Fibroblast of skin of left quadriceps (primary cell): ENCODE measurements at regions not wholly inside any gene's neighbourhood (a gene's known extent, or its start where the extent isn't known, plus 50 kb on each side); places are given as distances from the start of the nearest gene placed in this dataset.
"Not testable (repeated sequence)": the region's sequence is repeated elsewhere in the genome, so short reads cannot be mapped to it uniquely, and the experiment has no call there.

Experiments
- DNase-seq, 2 experiments: peaks; one replicate each; pipeline ENCODE4 v3.0.0-alpha.2; 2013; ENCODE audit warnings: low read depth in 2 of 2

DNA sequence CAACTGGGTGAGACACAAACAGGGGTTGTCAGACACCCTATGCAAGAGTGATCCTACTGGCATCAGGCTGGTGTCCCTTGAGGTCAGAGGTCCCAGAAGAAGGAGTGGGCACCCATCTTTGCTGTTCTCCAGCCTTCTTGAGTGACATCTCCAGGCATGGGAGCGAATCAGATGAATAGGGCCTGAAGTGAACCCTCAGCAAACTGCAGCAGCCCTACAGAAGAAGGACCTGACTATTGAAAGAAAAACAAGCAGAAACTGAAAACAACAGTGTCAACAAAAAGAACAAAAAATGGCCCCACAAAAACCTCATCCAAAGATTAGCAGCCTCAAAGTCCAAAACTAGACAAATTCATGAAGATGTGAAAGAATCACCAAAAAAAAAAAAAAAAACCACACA is 1229.7 kb upstream of the CRIM1 start:
- DNase-seq, result no peak

GRCh38 chr2:35125278-35125677 is 1230.3 kb upstream of the CRIM1 start:
- DNase-seq, result no peak

- DNase-seq, result no peak
Measured at GRCh38 chr2:35116151-35116550, 1239.4 kb upstream of the CRIM1 start.

DNA sequence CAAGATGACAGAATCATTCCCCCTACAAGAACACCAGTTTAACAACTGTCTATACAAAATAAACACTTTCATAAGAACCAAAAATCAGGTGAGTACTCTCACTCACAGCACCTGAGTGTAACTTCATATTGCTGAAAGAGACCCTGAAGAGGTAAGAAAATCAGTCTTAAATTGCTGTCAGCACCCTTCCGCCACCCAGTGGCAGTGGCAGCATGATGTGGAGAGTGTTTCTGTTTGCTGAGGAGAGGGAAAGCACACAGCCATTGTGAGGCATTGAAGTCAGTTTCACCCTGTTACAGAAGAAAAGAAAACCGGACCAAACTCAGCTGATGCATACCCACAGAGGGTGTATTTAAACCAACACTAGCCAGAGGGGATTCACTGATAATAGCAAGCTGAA is 1240.8 kb upstream of the CRIM1 start:
- no peak for DNase-seq

DNA sequence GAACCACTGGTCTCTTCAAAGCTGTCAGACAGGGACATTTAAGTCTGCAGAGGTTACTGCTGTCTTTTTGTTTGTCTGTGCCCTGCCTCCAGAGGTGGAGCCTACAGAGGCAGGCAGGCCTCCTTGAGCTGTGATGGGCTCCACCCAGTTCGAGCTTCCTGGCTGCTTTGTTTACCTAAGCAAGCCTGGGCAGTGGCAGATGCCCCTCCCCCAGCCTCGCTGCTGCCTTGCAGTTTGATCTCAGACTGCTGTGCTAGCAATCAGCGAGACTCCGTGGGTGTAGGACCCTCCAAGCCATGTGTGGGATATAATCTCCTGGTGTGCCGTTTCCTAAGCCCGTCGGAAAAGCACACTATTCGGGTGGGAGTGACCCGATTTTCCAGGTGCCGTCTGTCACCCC is 1243.2 kb upstream of the CRIM1 start:
- not testable (repeated sequence) for DNase-seq

DNA sequence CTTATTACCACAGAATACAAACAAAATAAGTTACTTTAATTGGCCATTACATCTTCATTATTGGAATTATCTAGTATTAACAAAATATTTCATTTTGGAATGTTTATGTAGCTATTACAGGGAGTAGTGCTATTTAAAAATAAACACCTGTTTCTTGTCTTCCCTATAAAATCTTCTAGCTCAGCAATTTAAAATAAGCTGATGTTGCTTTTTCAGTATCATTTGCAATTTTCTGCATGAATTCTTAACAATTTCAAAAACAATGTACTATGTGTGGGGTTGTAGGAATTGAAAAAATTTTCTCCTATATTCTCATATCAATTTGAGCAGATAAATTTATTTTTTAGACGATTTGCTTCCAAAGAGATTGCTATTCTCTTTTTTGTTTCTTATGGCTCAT is 1251.3 kb upstream of the CRIM1 start:
- DNase-seq, result no peak

- DNase-seq, result no peak
Measured at GRCh38 chr2:35099342-35099741, 1256.2 kb upstream of the CRIM1 start.

GRCh38 chr2:35082072-35082471 is 1273.5 kb upstream of the CRIM1 start:
- DNase-seq, result no peak

- no peak for DNase-seq
Measured at GRCh38 chr2:35081622-35082015, 1274.0 kb upstream of the CRIM1 start.

GRCh38 chr2:35081001-35081621 is 1274.5 kb upstream of the CRIM1 start:
- DNase-seq, result peak; percentile 12 to 17

GRCh38 chr2:35080231-35080910 is 1275.2 kb upstream of the CRIM1 start:
- peak; percentile 9 to 12 for DNase-seq

DNA sequence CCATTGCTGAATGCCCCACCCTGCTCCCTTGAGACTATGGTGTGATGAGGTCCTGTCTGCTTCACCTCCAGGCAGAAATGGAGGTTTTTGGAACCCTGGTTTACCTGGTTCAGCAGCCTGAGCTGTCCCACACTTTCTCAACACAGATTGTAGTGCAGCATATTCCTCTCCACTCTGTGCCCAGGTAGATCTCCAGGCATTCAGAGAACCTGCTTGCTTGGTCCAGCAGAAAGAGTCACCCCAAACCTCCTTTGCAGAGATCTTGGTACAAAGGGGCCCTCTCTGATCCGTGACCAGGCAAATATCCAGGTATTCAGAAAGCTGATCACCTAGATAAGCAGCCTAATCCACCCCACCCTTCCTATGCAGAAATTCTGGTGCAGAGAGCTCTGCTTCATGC is 1288.2 kb upstream of the CRIM1 start:
- no peak for DNase-seq

DNA sequence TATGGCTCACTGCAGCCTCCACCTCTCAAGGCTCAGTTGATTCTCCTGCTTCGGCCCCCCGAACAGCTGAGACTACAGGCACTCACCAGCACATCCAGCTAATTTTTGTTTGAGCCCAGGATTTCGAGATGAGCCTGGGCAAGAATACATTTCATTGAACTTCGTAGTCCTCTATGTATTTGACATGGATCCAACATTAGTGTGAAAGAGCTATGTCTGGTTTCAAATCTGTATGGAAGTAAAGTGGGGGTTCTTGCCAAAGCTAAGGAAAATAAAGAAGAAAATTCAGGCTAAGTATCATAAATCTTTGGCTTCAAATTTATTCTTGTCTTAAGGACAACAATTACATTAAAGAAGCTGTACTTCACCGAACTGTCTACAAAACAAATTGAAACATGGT is 1291.7 kb upstream of the CRIM1 start:
- no peak for DNase-seq

DNA sequence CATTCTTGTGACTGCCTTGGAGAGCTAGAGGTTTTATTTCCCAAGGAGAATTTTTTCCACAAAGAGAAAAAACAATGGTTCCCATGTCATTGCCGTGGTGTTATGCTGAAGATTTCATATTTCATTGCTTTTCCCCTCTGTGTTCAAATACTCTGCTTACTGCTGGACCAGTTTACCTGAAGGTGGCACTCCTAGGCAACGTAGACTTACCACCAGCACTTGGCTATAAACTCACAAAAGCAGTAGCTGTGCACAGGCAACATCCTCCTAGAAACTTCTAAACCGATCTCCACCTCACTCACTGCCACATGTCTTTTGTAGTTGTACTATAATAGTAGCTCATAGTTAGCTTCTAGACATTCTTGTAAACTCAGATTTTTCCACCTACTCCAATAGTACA is 1319.7 kb upstream of the CRIM1 start:
- no peak for DNase-seq

DNA sequence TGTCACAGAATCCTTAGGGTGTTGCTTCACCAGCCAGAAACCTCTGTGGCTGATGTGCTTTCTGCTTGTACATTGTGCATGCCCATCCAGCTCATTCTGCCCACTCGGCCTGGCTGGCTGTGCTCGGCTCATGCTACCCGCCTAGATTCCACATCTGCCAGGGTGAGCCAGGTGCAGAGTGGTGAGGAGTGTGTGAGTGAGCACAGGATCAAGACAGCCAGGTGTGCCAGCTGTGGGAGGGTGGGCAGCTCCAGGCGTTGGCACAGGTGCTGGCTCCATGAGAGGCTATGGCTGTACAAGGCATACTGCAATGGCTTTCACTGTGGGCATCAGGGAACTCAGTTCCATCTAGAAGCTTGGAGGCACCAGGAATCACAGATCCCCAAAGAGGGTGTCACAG is 1321.8 kb upstream of the CRIM1 start:
- DNase-seq, result no peak

GRCh38 chr2:35023545-35023944 is 1332.0 kb upstream of the CRIM1 start:
- no peak for DNase-seq

DNA sequence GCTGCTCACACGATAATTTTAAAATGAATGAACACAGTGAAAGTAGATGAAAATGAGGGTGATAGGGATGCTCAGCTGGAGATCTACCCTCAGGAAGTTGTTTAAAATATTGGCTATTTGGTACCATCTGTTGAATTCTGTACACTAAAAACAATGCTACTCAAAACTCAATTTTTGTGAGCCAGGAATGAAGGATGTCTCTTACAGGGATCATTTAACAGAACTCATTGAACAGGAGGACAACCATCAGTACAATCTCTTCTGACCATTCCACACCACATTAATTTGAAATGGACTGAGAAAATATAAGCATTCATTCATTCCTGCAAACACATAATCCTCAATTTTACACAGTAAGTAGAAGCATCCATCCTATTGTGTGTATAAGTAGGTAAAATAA is 1355.1 kb upstream of the CRIM1 start:
- DNase-seq, result no peak

DNA sequence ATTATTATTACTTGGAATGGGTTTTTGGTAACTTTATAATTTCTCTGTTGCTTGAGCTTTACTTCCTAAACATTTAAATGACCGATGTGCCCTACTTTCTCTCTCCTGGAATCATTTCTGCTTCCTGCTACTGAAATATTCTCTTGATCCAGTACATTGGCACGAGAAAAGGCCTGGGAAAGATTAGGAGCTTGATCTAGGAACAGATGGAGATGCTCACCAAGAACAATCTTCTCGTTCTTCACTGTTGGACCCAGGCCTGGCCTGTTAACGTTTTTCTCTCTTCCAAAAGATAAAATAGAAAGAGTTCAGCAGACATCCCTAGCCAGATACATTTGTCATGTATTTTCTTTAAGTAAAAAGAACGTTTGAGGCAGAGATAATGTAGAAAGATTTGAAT is 1356.8 kb upstream of the CRIM1 start:
- no peak for DNase-seq

DNA sequence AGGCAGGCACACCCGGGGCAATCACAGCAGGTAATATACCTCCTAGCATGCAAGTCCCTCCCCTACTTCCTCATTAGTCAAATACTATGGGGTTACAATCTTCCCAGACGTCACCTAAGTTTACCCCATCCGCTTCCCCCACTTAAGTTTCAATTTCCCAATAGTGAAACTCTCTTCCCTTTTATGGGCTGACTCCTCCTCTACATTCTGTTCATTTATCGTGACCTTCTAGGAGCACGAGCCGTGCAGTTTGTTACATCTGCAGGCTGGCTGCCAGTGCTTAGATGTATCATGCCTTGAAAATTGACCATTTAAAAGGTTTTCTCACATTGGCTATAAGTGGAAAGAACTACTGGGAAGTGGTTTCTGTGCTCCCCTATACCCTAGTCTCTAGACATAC is 1357.8 kb upstream of the CRIM1 start:
- DNase-seq, result no peak

DNA sequence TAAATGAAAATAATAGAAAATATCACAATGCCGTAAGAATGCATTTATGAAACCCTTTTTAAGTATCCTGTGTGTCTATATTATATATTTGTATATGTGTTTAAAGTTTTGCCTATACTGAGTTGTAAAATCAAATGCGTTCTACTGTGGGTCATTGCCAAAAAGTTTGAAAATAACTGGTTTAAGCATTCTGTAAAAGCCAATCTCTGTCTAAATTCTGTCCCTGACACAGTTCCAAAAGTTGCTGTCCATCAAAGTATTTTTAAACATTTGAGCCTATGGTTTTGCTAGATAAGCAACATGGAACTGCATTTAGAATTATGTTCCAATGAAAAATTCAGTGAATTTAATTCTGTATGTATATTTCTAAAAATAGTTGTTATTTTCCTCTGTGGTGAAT is 1360.4 kb upstream of the CRIM1 start:
- no peak for DNase-seq

- no peak for DNase-seq
Measured at GRCh38 chr2:34991508-34992274, 1363.9 kb upstream of the CRIM1 start.

- DNase-seq, result no peak
Measured at GRCh38 chr2:34985474-34985873, 1370.1 kb upstream of the CRIM1 start.

DNA sequence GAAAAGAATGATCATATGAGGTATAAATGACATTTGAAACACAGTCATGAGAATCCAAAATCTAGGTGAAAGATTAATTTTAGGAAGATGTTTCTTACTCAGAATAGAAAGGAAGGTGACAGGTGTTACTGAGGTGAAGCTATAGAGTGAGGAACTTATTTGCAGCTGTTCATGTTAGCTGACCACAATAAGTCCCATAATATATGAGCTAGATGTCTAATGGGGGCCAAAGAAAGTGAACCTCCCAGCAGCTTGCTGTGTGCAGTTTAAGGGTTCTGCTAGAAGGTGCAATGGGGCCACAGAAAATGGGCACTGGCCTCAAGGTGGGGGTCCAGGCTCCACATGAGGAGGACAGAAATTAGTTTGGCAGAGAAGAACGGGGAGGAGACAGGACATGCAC is 1374.9 kb upstream of the CRIM1 start:
- no peak for DNase-seq
